HCT116 (cell line): ENCODE measurements at regions not wholly inside any gene's neighbourhood (a gene's known extent, or its start where the extent isn't known, plus 50 kb on each side); places are given as distances from the start of the nearest gene placed in this dataset.

ENCODE experiments used
- ATAC-seq: fragments of 200-7000 bp; cut with Tn5 transposase; 2 replicates; pipeline ENCODE4 v1.9.1; 2020; ENCODE audit warnings: mild to moderate bottlenecking, moderate library complexity
- BruUV-seq: library from RNA; stranded (reverse); fragments of 400-500 nt; replicated peaks from 2 replicates; lab custom pipeline; 2021; lab: Mats Ljungman, UMichigan
- CTCF ChIA-PET: fragments of 300-600 bp; sonication (Branson Sonifier 250); formaldehyde crosslinking; loops from one replicate; lab custom pipeline; 2021; ENCODE audit warnings: antibody characterized with exemption; lab: Charles Lee
- POLR2A ChIA-PET: fragments of 300-600, 350-600 bp; sonication (Branson Sonifier 250); formaldehyde crosslinking; loops from one replicate; lab custom pipeline; 2021; ENCODE audit warnings: antibody characterized with exemption; lab: Charles Lee
- RAD21 ChIA-PET, 2 experiments: fragments of 300-600 bp; sonication (Branson Sonifier 250); formaldehyde crosslinking; loops; one replicate each; lab custom pipeline; 2023; ENCODE audit warnings: low total read pairs in 2 of 2; ENCODE audit not compliant: uncharacterized antibody in 2 of 2, unreplicated experiment in 2 of 2, low non-redundant PET in 1 of 2; lab: Charles Lee
- DNase-seq: peaks from one replicate; pipeline ENCODE4 v3.0.0-alpha.2; 2010; ENCODE audit warnings: low read depth, low spot score
- H2AFZ ChIP-seq: fragments of 200-600 bp; shearing (Covaris generic), sonication (generic); 2 replicates; pipeline ENCODE4 v1.6.1; 2017; ENCODE audit warnings: low read depth, mixed run types, mixed read lengths, antibody characterized with exemption, low read length; ENCODE audit not compliant: poor library complexity, severe bottlenecking
- H3K27ac ChIP-seq: 2 replicates; pipeline ENCODE4 v1.5.1; 2012; ENCODE audit warnings: low read depth, low read length
- H3K27me3 ChIP-seq: fragments of 200-600 bp; sonication (generic); 2 replicates; pipeline ENCODE4 v1.6.1; 2016; ENCODE audit warnings: mixed run types, low read length, mixed read lengths; ENCODE audit not compliant: insufficient read depth
- H3K36me3 ChIP-seq, 2 experiments: fragments of 200-500 bp in 1 of 2; fragments of 200-600 bp in 1 of 2; sonication (Bioruptor generic) in 1 of 2; sonication (generic) in 1 of 2; 2 replicates each; pipeline versions ENCODE4 v1.5.1 to v1.6.1; 2014 to 2016; ENCODE audit warnings: low read length in 2 of 2, inconsistent platforms in 1 of 2, mixed read lengths in 1 of 2, mixed run types in 1 of 2; ENCODE audit not compliant: insufficient read depth in 2 of 2, control insufficient read depth in 1 of 2
- H3K4me1 ChIP-seq, 2 experiments: fragments of 200-600 bp in 1 of 2; sonication (generic) in 1 of 2; 2 replicates each; pipeline versions ENCODE4 v1.5.1 to v1.6.1; 2012 to 2017; ENCODE audit warnings: low read length in 2 of 2, inconsistent platforms in 1 of 2, mild to moderate bottlenecking in 1 of 2, mixed read lengths in 1 of 2, mixed run types in 1 of 2, moderate library complexity in 1 of 2; ENCODE audit not compliant: insufficient read depth in 2 of 2, control insufficient read depth in 1 of 2
- H3K4me2 ChIP-seq: fragments of 200-600 bp; sonication (generic); 2 replicates; pipeline ENCODE4 v1.6.1; 2017; ENCODE audit warnings: mixed run types, low read length, mixed read lengths
- H3K4me3 ChIP-seq, 2 experiments: fragments of 200-600 bp in 1 of 2; sonication (generic) in 1 of 2; replicated peaks in 1 of 2; 2 replicates each; pipeline ENCODE4 v1.5.1; 2011 to 2016; ENCODE audit warnings: low read length in 2 of 2, control low read depth in 1 of 2, low read depth in 1 of 2, mild to moderate bottlenecking in 1 of 2, mixed read lengths in 1 of 2, mixed run types in 1 of 2
- H3K79me2 ChIP-seq: fragments of 200-600 bp; sonication (generic); 2 replicates; pipeline ENCODE4 v1.6.1; 2017; ENCODE audit warnings: mild to moderate bottlenecking, mixed run types, low read length, moderate library complexity, mixed read lengths; ENCODE audit not compliant: insufficient read depth
- H3K9ac ChIP-seq: fragments of 200-600 bp; sonication (generic); 2 replicates; pipeline ENCODE4 v1.6.1; 2016; ENCODE audit warnings: low read length, mixed read lengths
- H3K9me2 ChIP-seq: fragments of 200-600 bp; sonication (generic), shearing (Covaris generic); 2 replicates; pipeline ENCODE4 v1.6.1; 2017; ENCODE audit warnings: mixed run types, mild to moderate bottlenecking, moderate library complexity; ENCODE audit not compliant: insufficient read depth
- H3K9me3 ChIP-seq, 2 experiments: fragments of 200-500 bp in 1 of 2; fragments of 200-600 bp in 1 of 2; sonication (Bioruptor generic) in 1 of 2; sonication (generic) in 1 of 2; 2 replicates each; pipeline ENCODE4 v1.6.1; 2014 to 2017; ENCODE audit warnings: low read length in 2 of 2, mixed read lengths in 2 of 2, inconsistent platforms in 1 of 2, low read depth in 1 of 2, mild to moderate bottlenecking in 1 of 2, mixed run types in 1 of 2, moderate library complexity in 1 of 2; ENCODE audit not compliant: control insufficient read depth in 1 of 2, insufficient read depth in 1 of 2
- H4K20me1 ChIP-seq: fragments of 200-600 bp; sonication (generic), shearing (Covaris generic); 2 replicates; pipeline ENCODE4 v1.6.1; 2017; ENCODE audit warnings: mixed run types, mild to moderate bottlenecking, moderate library complexity; ENCODE audit not compliant: insufficient read depth
- EZH2 ChIP-seq: fragments of 200-600 bp; sonication (generic); IDR thresholded peaks from 2 replicates; pipeline ENCODE4 v1.6.1; 2017; ENCODE audit warnings: antibody characterized with exemption, mixed run types
- EZH2phosphoT487 ChIP-seq: fragments of 200-600 bp; IDR thresholded peaks from 2 replicates; pipeline ENCODE4 v1.6.1; 2018; ENCODE audit warnings: antibody characterized with exemption, borderline replicate concordance
- FOSL1 ChIP-seq: IDR thresholded peaks from 2 replicates; pipeline ENCODE4 v1.6.1; 2012; ENCODE audit warnings: low read depth
- TCF7L2 ChIP-seq: IDR thresholded peaks from 2 replicates; pipeline ENCODE4 v1.7.0; 2011; ENCODE audit warnings: borderline replicate concordance, inconsistent platforms; ENCODE audit not compliant: insufficient read depth, insufficient read length; ENCODE audit errors: extremely low read depth
- ZBTB33 ChIP-seq: IDR thresholded peaks from 2 replicates; pipeline ENCODE4 v1.6.1; 2011; ENCODE audit warnings: mild to moderate bottlenecking, low read length, moderate library complexity; ENCODE audit not compliant: insufficient replicate concordance; ENCODE audit errors: extremely low read depth
- intact Hi-C: fragments of 100-400 bp; cut with micrococcal nuclease; formaldehyde crosslinking; loops from 2 replicates; pipeline ENCODE4 v1.10.0; 2022
- TF ChIP-seq, protein P1 (sequence below), 3 experiments: fragments of 200-600 bp in 1 of 3; sonication (generic) in 1 of 3; IDR thresholded peaks in 2 of 3; conservative IDR thresholded peaks in 1 of 3; 2 replicates each; pipeline ENCODE4 v1.5.1; 2012 to 2017; ENCODE audit warnings: low read depth in 2 of 3, low read length in 2 of 3, antibody characterized with exemption in 1 of 3, borderline replicate concordance in 1 of 3, control low read depth in 1 of 3, mild to moderate bottlenecking in 1 of 3, mixed read lengths in 1 of 3, mixed run types in 1 of 3, moderate library complexity in 1 of 3; ENCODE audit not compliant: insufficient read depth in 1 of 3

GRCh38 chr3:181461381-181461780 is 250.3 kb upstream of the SOX2 start (continued):
- TF ChIP-seq EZH2phosphoT487 (no peak), EZH2 (no peak), FOSL1 (no peak), TCF7L2 (no peak)
- TF ChIP-seq, protein P1, sequence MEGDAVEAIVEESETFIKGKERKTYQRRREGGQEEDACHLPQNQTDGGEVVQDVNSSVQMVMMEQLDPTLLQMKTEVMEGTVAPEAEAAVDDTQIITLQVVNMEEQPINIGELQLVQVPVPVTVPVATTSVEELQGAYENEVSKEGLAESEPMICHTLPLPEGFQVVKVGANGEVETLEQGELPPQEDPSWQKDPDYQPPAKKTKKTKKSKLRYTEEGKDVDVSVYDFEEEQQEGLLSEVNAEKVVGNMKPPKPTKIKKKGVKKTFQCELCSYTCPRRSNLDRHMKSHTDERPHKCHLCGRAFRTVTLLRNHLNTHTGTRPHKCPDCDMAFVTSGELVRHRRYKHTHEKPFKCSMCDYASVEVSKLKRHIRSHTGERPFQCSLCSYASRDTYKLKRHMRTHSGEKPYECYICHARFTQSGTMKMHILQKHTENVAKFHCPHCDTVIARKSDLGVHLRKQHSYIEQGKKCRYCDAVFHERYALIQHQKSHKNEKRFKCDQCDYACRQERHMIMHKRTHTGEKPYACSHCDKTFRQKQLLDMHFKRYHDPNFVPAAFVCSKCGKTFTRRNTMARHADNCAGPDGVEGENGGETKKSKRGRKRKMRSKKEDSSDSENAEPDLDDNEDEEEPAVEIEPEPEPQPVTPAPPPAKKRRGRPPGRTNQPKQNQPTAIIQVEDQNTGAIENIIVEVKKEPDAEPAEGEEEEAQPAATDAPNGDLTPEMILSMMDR (IDR thresholded peaks at IDR 0.05 in 2 of 3, conservative IDR thresholded peaks at IDR 0.05 in 1 of 3; ENCODE audit: borderline replicate concordance in 1 of 3, insufficient read depth in 1 of 3, low read depth in 2 of 3, low read length in 2 of 3), result no peak

- Histone ChIP-seq H3K27ac (no peak overlapping the region), H3K4me1 (no peaks in the 10 kb centered on the region), H2AFZ (no peak overlapping the region), H4K20me1 (no peaks in the 10 kb centered on the region; the same call in 1 of the 2 replicates), H3K9me2 (no peaks in the 10 kb centered on the region), H3K27me3 (peaks cover 44% of the 10 kb centered on the region), H3K4me3 (no peak overlapping the region), H3K79me2 (no peaks in the 10 kb centered on the region), H3K36me3 (no peaks in the 10 kb centered on the region; a peak in 1 of 4 replicates), H3K4me2 (no peak overlapping the region), H3K9ac (no peak overlapping the region), H3K9me3 (no peaks in the 10 kb centered on the region)
- TF ChIP-seq EZH2, result no peak
- TF ChIP-seq ZBTB33, result no peak
- no peak for TF ChIP-seq EZH2phosphoT487
- intact Hi-C loops, result no loop called here
- CTCF ChIA-PET, result no interaction called here
- RAD21 ChIA-PET, result no interaction called here
- no peak for ATAC-seq
- BruUV-seq, result no TSS peak
- DNase-seq, result no peak
- POLR2A ChIA-PET, result no interaction called here
Measured at GRCh38 chr3:181459516-181459915, 252.2 kb upstream of the SOX2 start.
